ENCODE measurements at regions not wholly inside any gene's neighbourhood (a gene's known extent, or its start where the extent isn't known, plus 50 kb on each side); places are given as distances from the start of the nearest gene placed in this dataset.

DNA sequence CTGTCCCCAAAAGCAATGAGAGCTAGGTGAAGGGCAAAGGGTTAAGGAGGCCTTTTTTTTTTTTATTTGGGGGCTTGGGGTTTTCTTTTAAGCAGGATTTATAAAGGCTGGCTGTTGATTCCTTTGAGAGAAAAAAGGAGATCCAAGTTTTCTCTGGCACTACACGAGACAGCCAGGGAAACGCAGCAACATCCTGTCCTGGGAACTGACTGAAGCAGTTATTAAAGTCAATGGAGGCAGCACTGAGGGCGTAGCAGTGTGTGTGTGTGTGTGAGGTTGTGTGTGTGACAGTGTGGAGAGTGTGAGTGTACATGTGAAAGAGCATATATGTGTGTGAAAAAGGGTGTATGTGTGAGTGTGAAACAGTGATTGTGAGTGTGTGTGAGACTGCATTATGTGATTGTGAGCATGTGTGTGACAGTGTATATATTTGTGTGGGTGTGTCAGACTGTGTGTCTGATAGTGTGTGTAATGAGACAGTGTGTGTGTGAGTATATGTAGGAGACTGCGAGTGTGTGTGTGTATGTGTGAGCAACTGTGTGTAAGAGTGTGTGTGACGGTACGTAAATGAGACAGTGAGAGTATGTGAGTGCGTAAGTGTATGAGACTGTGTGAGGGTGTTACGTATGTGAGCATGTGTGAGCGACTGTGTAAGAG, 65.9 kb upstream of the TIAM1 start:
- no peak for DNase-seq (ENCODE audit: low read depth)

DNA sequence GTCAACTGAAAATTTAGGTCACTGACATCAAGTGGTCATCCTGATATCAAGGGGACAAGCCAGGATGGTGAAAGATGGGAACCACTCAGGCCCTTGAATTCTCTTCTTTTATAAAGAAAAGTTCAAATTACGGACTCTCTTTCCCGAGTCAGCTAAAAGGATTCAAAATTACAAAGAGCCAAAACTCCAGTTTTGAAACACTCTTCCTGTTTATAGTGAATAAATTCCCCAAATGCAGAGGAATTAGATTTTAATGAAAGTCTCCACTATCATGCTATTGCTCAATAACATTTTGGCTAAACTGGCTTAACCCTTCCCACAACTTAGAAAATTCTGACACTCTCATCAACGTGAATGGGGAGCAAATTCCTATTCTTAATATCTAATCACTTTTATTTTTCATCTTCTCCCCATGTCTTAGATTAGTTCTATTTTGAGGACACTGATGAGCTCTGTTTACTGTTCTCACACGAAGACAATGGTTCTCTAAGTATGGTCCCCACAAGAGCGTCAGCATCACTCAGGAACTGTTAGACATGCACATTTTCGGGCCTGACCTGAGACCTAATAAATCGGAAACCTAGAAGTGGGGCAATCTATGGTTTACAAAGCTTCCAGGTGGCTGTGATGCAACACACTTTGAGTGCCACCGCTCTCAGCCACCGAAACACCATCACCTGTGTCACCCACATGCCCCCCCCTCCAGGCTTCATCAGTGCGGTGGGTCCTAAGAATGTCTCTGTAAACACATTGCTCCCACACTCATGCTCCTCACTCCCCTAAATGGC, 64.4 kb upstream of the TIAM1 start:
- no peak for DNase-seq (ENCODE audit: low read depth)

DNA sequence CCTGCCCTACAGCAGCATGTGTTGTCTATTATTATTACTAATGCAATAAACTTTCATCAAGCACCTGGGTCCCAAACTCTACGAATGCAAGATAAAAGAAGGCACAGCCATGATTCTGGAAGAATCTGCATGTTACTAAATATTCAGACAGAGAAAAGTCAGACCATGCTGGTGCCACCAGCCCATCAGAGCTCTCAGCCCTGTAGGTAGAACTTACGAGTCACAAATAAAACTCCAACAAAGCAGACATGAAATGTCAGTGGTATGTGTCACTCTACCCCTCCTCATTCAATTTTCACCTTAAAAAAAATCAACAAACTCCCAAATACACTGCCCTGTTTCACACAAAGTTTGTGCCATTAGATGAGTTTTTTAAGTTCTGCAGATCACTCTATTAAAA, 62.4 kb upstream of the TIAM1 start:
- DNase-seq (ENCODE audit: low read depth), result no peak

DNA sequence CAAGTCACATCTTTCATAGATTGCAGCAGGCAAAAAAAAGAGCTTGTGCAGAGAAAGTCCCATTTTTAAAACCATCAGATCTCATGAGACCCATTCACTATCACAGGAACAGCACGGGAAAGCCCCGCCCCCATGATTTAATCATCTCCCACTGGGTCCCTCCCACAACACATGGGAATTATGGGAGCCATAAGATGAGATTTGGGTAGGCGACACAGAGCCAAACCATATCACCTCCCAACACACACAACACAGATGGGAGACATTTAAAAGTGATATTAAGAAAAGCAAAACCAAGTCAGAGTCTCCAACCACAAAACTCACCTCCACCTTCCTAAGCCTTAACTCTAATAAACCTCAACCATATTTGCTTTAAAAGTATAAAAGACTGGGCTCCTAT, 61.5 kb upstream of the TIAM1 start:
- DNase-seq (ENCODE audit: low read depth), result no peak

DNA sequence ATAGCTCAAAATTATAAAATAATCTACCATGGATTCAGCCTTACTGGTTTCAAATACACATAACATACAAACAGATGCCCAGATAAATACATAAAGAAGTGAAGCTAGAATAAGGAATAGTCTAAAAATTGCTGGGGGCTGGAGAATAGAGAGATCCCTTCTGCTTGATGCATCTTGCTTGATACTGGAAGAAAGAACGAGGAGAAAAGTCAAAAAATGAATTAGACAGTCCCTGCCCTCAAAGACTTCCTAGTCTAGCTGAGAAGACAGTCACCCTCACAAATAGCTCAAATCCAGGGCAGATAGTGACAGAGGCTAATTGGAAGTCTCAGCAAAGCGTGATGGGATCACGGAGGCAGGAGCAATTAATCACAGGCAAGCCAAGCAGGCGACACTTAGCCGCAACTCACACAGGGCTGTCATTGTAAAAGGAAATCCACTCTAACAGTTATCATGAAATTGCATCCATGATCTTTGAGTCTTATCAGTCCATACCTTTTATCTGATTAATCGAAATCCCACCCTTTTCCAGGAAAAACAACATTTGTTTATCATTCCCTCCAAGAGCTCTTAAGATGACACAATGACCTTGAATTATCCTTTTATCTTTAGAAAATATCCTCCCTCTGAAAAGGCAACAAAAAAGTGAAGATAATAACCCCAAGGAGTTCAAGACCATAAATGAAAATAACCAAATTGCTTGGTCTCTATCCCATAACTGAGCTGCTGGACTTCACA, 59.7 kb upstream of the TIAM1 start:
- no peak for DNase-seq (ENCODE audit: low read depth)

DNA sequence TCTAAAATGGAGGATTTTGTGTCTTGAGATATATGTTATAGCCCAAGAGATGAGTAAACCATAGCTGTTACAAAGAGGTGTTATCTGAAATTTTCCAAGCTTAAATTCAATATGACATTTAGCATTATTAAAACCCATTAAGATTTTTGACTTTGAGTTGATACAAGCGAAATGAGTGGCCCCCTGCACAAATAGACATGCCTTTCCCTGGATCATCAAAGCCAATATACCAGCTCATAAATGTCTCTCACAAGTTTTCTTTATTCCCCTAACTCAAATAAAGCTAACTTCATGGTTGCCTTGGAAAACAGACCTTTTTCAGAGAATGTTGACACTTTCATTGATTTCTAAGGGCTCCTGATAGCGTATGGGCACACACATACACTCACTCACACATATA, 55.5 kb upstream of the TIAM1 start:
- no peak for DNase-seq (ENCODE audit: low read depth)

DNA sequence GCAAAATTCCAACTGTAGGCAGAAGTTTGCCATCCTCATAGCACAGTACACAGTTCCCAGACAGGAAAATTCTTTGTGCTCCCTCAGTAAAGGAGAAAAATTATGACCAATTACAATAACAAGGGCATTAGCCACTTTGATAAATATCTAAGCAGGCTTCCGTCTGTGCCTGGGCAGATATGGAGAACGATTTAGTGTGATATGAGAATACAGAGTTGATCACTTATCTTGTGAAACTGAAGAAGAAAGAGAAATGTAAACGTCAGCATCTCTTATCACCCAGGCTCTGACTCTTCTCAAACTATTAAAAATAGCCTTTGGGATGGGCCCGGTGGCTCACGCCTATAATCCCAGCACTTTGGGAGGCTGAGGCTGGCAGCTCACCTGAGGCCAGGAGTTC, 54.5 kb upstream of the TIAM1 start:
- DNase-seq (ENCODE audit: low read depth), result no peak

DNA sequence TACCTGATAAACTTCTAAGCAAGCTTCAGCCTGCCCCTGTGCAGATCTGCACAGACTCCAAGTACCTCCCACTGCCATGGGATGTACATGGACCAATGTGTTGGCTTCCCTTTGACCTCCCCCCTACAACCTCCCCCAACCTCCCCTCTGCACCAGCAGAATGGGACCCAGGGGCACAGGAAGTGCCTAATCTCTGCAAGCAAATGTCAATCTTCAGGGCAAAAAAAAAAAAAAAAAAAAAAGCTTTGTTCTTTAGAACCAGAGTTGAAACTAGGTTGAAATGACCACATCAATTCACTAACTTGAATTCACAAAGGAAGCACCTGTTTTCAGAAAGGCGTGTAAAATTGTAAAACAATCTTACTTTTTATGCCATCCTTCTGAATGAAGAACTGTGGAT, 53.9 kb upstream of the TIAM1 start:
- DNase-seq (ENCODE audit: low read depth), result no peak

DNA sequence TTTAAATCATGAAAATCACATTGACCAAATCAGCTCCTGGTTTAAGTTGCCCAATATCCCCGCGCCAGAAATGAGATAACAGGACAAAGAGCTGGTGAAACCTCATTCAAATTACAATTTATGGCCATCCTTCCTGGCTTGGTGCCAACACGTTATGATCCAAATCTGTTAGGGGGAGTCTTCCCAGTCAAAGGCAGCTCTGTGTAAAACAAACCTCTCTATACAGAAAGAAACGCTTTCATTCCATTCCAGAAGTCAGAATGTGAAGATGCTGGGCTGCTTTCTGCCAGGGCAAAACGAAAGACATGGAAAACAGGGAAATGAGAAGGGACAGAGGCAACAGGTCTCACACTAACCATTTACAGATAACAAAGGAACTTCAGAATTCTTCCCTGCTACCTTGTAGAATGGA, 53.5 kb upstream of the TIAM1 start:
- peak; percentile 42 for DNase-seq (ENCODE audit: low read depth)

DNA sequence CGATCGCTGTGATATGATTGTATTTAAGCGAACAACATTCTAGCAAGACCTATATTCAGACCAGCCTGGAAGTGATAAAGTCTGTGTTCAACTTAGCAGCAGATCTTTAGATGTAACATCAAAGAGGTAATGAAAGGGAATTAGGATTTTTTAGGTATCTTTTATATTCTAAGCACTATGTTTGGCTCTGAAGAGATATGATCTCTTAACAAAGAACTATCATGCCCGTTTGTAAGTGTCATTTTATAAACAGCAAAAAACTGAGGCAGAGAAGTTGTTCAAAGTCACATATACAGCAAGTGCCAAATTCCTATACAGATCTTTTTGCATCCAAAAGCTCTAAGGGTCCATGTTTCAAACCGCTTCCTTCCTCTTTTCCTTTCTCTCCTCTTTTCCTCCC, 53.0 kb upstream of the TIAM1 start:
- DNase-seq (ENCODE audit: low read depth), result no peak

DNA sequence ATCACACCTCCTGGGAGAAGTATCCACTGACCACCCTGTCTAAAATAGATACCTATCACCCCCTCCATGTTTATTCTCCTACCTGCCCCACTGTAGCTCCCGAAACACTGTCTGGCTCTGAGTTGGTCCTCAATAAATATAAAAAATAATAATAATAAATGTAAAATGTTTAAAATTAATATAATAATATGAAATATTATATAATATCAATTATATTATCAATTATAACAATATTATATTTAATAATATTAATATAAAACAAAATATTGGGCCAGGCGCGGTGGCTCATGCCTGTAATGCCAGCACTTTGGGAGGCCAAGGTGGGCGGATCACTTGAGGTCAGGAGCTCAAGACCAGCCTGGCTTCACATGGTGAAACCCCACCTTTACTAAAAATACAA, 52.3 kb upstream of the TIAM1 start:
- DNase-seq (ENCODE audit: low read depth), result no peak

DNA sequence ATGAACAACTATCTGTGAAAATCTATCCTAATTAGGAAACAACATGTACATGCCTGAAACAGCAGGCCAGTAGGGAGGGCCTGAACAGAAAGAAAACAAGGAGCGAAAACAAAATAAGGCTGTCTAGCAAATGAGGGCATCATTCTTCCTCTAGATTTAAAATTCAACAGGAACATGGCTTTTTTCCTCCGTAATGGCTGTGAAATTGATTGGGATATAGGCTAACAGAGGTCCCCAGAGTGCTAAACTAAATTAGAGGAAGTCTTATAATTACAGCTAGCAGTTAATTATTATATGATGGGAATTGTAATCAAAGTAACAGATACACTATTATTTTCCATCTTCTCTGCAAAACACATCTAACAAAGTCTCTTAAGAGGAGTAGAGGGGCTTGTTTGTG, 51.7 kb upstream of the TIAM1 start:
- DNase-seq (ENCODE audit: low read depth), result no peak

DNA sequence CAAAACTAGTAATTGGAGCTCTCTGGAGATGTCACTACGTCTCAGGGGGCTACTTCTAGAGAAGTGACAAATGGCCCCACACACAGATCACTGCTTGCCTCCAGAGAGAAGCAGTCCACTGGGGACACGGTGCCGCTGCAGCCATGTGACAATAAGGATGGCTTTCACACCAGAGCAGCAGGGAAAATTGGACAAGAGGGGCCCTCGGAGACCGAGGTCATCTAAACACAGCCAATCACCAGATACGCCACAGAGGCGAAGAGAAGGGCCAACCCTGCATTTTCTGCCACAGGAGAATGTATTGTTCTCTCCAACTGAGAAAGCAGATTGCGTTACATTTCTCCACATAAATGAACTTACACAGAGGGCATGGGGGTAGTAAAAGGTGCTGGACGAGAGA, 51.2 kb upstream of the TIAM1 start:
- no peak for DNase-seq (ENCODE audit: low read depth)

DNA sequence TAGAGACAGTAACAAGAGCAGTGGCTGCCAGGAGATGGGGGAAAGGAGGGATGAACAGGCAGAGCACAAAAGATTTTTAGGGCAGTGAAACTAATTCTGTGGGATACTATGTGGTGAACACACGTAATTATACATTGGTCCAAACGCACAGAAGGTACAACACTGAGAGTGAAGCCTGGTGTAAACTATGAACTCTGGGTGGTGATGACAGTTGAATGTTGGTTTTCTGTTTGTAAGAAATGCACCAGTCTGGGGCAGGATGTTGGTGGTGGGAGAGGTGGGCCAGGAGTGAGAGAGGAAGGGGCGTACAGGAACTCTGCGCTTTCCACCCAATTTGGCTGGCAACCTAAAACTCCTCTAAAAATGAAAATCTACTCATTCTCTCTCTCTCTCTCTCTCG, 50.2 kb upstream of the TIAM1 start:
- DNase-seq (ENCODE audit: low read depth), result no peak

Measured in Daoy (cell line).